OCI-LY1 (cell line): ENCODE measurements at regions not wholly inside any gene's neighbourhood (a gene's known extent, or its start where the extent isn't known, plus 50 kb on each side); places are given as distances from the start of the nearest gene placed in this dataset.

Experiments used
- EZH2 ChIP-seq: fragments of 200-600 bp; sonication (generic), shearing (Covaris generic); IDR thresholded peaks from 2 replicates; pipeline ENCODE4 v1.8.0; 2017; ENCODE audit warnings: borderline replicate concordance, mixed run types, mild to moderate bottlenecking, antibody characterized with exemption, low read length, moderate library complexity, mixed read lengths
- TF ChIP-seq, protein P1 (sequence below): fragments of 200-600 bp; sonication (generic), shearing (Covaris generic); IDR thresholded peaks from 2 replicates; pipeline ENCODE4 v1.5.1; 2017; ENCODE audit warnings: mild to moderate bottlenecking, antibody characterized with exemption, low read length, moderate library complexity, mixed read lengths

DNA sequence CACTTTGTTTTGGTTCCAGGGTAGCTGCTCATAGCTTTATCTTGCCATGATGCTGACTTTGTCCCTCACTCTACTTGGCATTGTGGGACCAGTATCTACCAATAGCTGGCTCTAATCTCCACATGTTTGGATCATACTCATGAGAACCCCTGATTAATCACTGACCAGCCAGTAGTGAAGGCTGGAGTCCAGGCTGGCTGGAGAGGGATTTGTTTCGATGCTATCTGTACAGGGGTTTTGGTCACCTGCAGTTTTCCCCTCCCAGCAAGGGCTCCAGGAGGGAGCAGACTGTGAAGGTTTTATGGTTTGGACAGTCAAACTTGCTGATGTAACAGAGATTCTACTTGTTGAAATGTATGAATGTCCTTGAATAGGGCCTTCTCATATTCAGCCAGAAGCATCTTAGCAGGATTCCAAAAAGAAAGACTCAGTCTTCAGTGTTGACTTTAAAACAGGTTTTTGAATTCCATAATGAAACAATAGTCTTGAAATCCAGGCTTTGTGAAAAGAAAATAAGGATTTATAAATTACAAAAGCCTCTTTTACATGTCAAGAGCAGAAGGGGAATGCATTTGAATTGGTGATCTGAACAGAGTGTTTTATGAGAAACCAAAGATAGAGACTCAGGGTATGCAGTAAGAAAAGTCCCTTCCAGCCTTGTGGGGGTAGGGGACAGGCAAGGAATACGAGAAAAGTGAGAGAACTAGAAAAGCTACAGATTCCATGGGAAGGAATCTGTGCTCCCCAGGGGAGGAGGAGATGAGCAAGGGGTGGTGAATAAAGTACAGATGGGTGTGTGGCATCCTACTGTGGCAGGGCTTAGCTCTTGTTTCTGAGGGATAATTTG lies 103.1 kb upstream of the SHISA3 start:
- TF ChIP-seq, protein P1, sequence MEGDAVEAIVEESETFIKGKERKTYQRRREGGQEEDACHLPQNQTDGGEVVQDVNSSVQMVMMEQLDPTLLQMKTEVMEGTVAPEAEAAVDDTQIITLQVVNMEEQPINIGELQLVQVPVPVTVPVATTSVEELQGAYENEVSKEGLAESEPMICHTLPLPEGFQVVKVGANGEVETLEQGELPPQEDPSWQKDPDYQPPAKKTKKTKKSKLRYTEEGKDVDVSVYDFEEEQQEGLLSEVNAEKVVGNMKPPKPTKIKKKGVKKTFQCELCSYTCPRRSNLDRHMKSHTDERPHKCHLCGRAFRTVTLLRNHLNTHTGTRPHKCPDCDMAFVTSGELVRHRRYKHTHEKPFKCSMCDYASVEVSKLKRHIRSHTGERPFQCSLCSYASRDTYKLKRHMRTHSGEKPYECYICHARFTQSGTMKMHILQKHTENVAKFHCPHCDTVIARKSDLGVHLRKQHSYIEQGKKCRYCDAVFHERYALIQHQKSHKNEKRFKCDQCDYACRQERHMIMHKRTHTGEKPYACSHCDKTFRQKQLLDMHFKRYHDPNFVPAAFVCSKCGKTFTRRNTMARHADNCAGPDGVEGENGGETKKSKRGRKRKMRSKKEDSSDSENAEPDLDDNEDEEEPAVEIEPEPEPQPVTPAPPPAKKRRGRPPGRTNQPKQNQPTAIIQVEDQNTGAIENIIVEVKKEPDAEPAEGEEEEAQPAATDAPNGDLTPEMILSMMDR = no peak
- no peak for TF ChIP-seq EZH2
